ENCODE measurements at regions not wholly inside any gene's neighbourhood (a gene's known extent, or its start where the extent isn't known, plus 50 kb on each side); places are given as distances from the start of the nearest gene placed in this dataset.

GRCh38 chr4:17195461-17196275 is 297.2 kb upstream of the LDB2 start:
- Histone ChIP-seq H3K4me1 (ENCODE audit: control insufficient read depth in 3 of 3, insufficient read depth in 3 of 3, low read length in 3 of 3) (no peaks in the 10 kb centered on the region), H3K36me3 (ENCODE audit: control insufficient read depth in 3 of 3, insufficient read depth in 3 of 3, low read length in 3 of 3) (no peaks in the 10 kb centered on the region), H3K27ac (ENCODE audit: low read depth, low read length) (no peak overlapping the region), H3K4me3 (ENCODE audit: low read length in 3 of 3) (no peak overlapping the region), H3K27me3 (ENCODE audit: control insufficient read depth in 3 of 3, insufficient read depth in 3 of 3, low read length in 3 of 3) (no peaks in the 10 kb centered on the region), H3K9ac (ENCODE audit: low read depth in 1 of 3, low read length in 3 of 3) (no peak overlapping the region), H3K9me3 (ENCODE audit: control insufficient read depth in 3 of 3, low read length in 3 of 3) (peaks cover 0 to 2% (median 0%) of the 10 kb centered on the region in 3 donors)

- Histone ChIP-seq H3K9ac (ENCODE audit: low read depth in 1 of 3, low read length in 3 of 3) (no peak overlapping the region), H3K9me3 (ENCODE audit: control insufficient read depth in 3 of 3, low read length in 3 of 3) (peaks cover 0 to 2% (median 0%) of the 10 kb centered on the region in 3 donors), H3K36me3 (ENCODE audit: control insufficient read depth in 3 of 3, insufficient read depth in 3 of 3, low read length in 3 of 3) (no peaks in the 10 kb centered on the region), H3K4me3 (ENCODE audit: low read length in 3 of 3) (no peak overlapping the region), H3K27me3 (ENCODE audit: control insufficient read depth in 3 of 3, insufficient read depth in 3 of 3, low read length in 3 of 3) (no peaks in the 10 kb centered on the region), H3K4me1 (ENCODE audit: control insufficient read depth in 3 of 3, insufficient read depth in 3 of 3, low read length in 3 of 3) (no peaks in the 10 kb centered on the region), H3K27ac (ENCODE audit: low read depth, low read length) (no peak overlapping the region)
Measured at GRCh38 chr4:17194586-17194985, 296.1 kb upstream of the LDB2 start.

GRCh38 chr4:17189759-17190158 is 291.3 kb upstream of the LDB2 start:
- no peaks in the 10 kb centered on the region for H3K9me3 ChIP-seq (ENCODE audit: control insufficient read depth in 3 of 3, low read length in 3 of 3)
- no peak overlapping the region for H3K9ac ChIP-seq (ENCODE audit: low read depth in 1 of 3, low read length in 3 of 3)
- no peaks in the 10 kb centered on the region for H3K27me3 ChIP-seq (ENCODE audit: control insufficient read depth in 3 of 3, insufficient read depth in 3 of 3, low read length in 3 of 3)
- H3K36me3 ChIP-seq (ENCODE audit: control insufficient read depth in 3 of 3, insufficient read depth in 3 of 3, low read length in 3 of 3) = no peaks in the 10 kb centered on the region
- no peak overlapping the region for H3K27ac ChIP-seq (ENCODE audit: low read depth, low read length)
- peaks cover 0 to 13% (median 0%) of the 10 kb centered on the region in 3 donors for H3K4me1 ChIP-seq (ENCODE audit: control insufficient read depth in 3 of 3, insufficient read depth in 3 of 3, low read length in 3 of 3)
- H3K4me3 ChIP-seq (ENCODE audit: low read length in 3 of 3) = no peak overlapping the region

- Histone ChIP-seq H3K36me3 (ENCODE audit: control insufficient read depth in 3 of 3, insufficient read depth in 3 of 3, low read length in 3 of 3) (no peaks in the 10 kb centered on the region), H3K4me1 (ENCODE audit: control insufficient read depth in 3 of 3, insufficient read depth in 3 of 3, low read length in 3 of 3) (peaks cover 0 to 13% (median 0%) of the 10 kb centered on the region in 3 donors), H3K27me3 (ENCODE audit: control insufficient read depth in 3 of 3, insufficient read depth in 3 of 3, low read length in 3 of 3) (no peaks in the 10 kb centered on the region), H3K27ac (ENCODE audit: low read depth, low read length) (no peak overlapping the region), H3K9ac (ENCODE audit: low read depth in 1 of 3, low read length in 3 of 3) (no peak overlapping the region), H3K9me3 (ENCODE audit: control insufficient read depth in 3 of 3, low read length in 3 of 3) (no peaks in the 10 kb centered on the region), H3K4me3 (ENCODE audit: low read length in 3 of 3) (no peak overlapping the region)
Measured at GRCh38 chr4:17189401-17189720, 290.9 kb upstream of the LDB2 start.

- Histone ChIP-seq H3K27me3 (ENCODE audit: control insufficient read depth in 3 of 3, insufficient read depth in 3 of 3, low read length in 3 of 3) (no peaks in the 10 kb centered on the region), H3K4me1 (ENCODE audit: control insufficient read depth in 3 of 3, insufficient read depth in 3 of 3, low read length in 3 of 3) (peaks cover 0 to 13% (median 0%) of the 10 kb centered on the region in 3 donors), H3K9ac (ENCODE audit: low read depth in 1 of 3, low read length in 3 of 3) (no peak overlapping the region), H3K27ac (ENCODE audit: low read depth, low read length) (no peak overlapping the region), H3K4me3 (ENCODE audit: low read length in 3 of 3) (no peak overlapping the region), H3K36me3 (ENCODE audit: control insufficient read depth in 3 of 3, insufficient read depth in 3 of 3, low read length in 3 of 3) (no peaks in the 10 kb centered on the region), H3K9me3 (ENCODE audit: control insufficient read depth in 3 of 3, low read length in 3 of 3) (no peaks in the 10 kb centered on the region)
Measured at GRCh38 chr4:17188547-17189400, 290.3 kb upstream of the LDB2 start.

GRCh38 chr4:17188125-17188524 is 289.7 kb upstream of the LDB2 start:
- H3K4me1 ChIP-seq (ENCODE audit: control insufficient read depth in 3 of 3, insufficient read depth in 3 of 3, low read length in 3 of 3) = peaks cover 0 to 13% (median 0%) of the 10 kb centered on the region in 3 donors
- H3K27me3 ChIP-seq (ENCODE audit: control insufficient read depth in 3 of 3, insufficient read depth in 3 of 3, low read length in 3 of 3) = no peaks in the 10 kb centered on the region
- no peak overlapping the region for H3K4me3 ChIP-seq (ENCODE audit: low read length in 3 of 3)
- no peak overlapping the region for H3K9ac ChIP-seq (ENCODE audit: low read depth in 1 of 3, low read length in 3 of 3)
- no peaks in the 10 kb centered on the region for H3K9me3 ChIP-seq (ENCODE audit: control insufficient read depth in 3 of 3, low read length in 3 of 3)
- H3K36me3 ChIP-seq (ENCODE audit: control insufficient read depth in 3 of 3, insufficient read depth in 3 of 3, low read length in 3 of 3) = no peaks in the 10 kb centered on the region
- H3K27ac ChIP-seq (ENCODE audit: low read depth, low read length) = no peak overlapping the region

- H3K36me3 ChIP-seq (ENCODE audit: control insufficient read depth in 3 of 3, insufficient read depth in 3 of 3, low read length in 3 of 3) = no peaks in the 10 kb centered on the region
- no peaks in the 10 kb centered on the region for H3K27me3 ChIP-seq (ENCODE audit: control insufficient read depth in 3 of 3, insufficient read depth in 3 of 3, low read length in 3 of 3)
- no peak overlapping the region for H3K9ac ChIP-seq (ENCODE audit: low read depth in 1 of 3, low read length in 3 of 3)
- no peaks in the 10 kb centered on the region for H3K9me3 ChIP-seq (ENCODE audit: control insufficient read depth in 3 of 3, low read length in 3 of 3)
- H3K4me1 ChIP-seq (ENCODE audit: control insufficient read depth in 3 of 3, insufficient read depth in 3 of 3, low read length in 3 of 3) = peaks cover 0 to 13% (median 0%) of the 10 kb centered on the region in 3 donors
- no peak overlapping the region for H3K4me3 ChIP-seq (ENCODE audit: low read length in 3 of 3)
- H3K27ac ChIP-seq (ENCODE audit: low read depth, low read length) = no peak overlapping the region
Measured at GRCh38 chr4:17187003-17187402, 288.6 kb upstream of the LDB2 start.

GRCh38 chr4:17182888-17183287 is 284.4 kb upstream of the LDB2 start:
- no peaks in the 10 kb centered on the region for H3K36me3 ChIP-seq (ENCODE audit: control insufficient read depth in 3 of 3, insufficient read depth in 3 of 3, low read length in 3 of 3)
- no peak overlapping the region for H3K4me3 ChIP-seq (ENCODE audit: low read length in 3 of 3)
- no peak overlapping the region for H3K27ac ChIP-seq (ENCODE audit: low read depth, low read length)
- peaks cover 0 to 8% (median 0%) of the 10 kb centered on the region in 3 donors for H3K4me1 ChIP-seq (ENCODE audit: control insufficient read depth in 3 of 3, insufficient read depth in 3 of 3, low read length in 3 of 3)
- no peak overlapping the region for H3K9ac ChIP-seq (ENCODE audit: low read depth in 1 of 3, low read length in 3 of 3)
- H3K9me3 ChIP-seq (ENCODE audit: control insufficient read depth in 3 of 3, low read length in 3 of 3) = no peaks in the 10 kb centered on the region
- no peaks in the 10 kb centered on the region for H3K27me3 ChIP-seq (ENCODE audit: control insufficient read depth in 3 of 3, insufficient read depth in 3 of 3, low read length in 3 of 3)

- no peak overlapping the region for H3K9ac ChIP-seq (ENCODE audit: low read depth in 1 of 3, low read length in 3 of 3)
- no peaks in the 10 kb centered on the region for H3K9me3 ChIP-seq (ENCODE audit: control insufficient read depth in 3 of 3, low read length in 3 of 3)
- no peak overlapping the region for H3K4me3 ChIP-seq (ENCODE audit: low read length in 3 of 3)
- H3K4me1 ChIP-seq (ENCODE audit: control insufficient read depth in 3 of 3, insufficient read depth in 3 of 3, low read length in 3 of 3) = no peaks in the 10 kb centered on the region
- no peaks in the 10 kb centered on the region for H3K27me3 ChIP-seq (ENCODE audit: control insufficient read depth in 3 of 3, insufficient read depth in 3 of 3, low read length in 3 of 3)
- no peaks in the 10 kb centered on the region for H3K36me3 ChIP-seq (ENCODE audit: control insufficient read depth in 3 of 3, insufficient read depth in 3 of 3, low read length in 3 of 3)
- no peak overlapping the region for H3K27ac ChIP-seq (ENCODE audit: low read depth, low read length)
Measured at GRCh38 chr4:17174751-17175150, 276.3 kb upstream of the LDB2 start.

GRCh38 chr4:17173300-17173699 is 274.9 kb upstream of the LDB2 start:
- no peaks in the 10 kb centered on the region for H3K9me3 ChIP-seq (ENCODE audit: control insufficient read depth in 3 of 3, low read length in 3 of 3)
- H3K4me1 ChIP-seq (ENCODE audit: control insufficient read depth in 3 of 3, insufficient read depth in 3 of 3, low read length in 3 of 3) = no peaks in the 10 kb centered on the region
- no peaks in the 10 kb centered on the region for H3K36me3 ChIP-seq (ENCODE audit: control insufficient read depth in 3 of 3, insufficient read depth in 3 of 3, low read length in 3 of 3)
- H3K4me3 ChIP-seq (ENCODE audit: low read length in 3 of 3) = no peak overlapping the region
- no peak overlapping the region for H3K27ac ChIP-seq (ENCODE audit: low read depth, low read length)
- no peaks in the 10 kb centered on the region for H3K27me3 ChIP-seq (ENCODE audit: control insufficient read depth in 3 of 3, insufficient read depth in 3 of 3, low read length in 3 of 3)
- H3K9ac ChIP-seq (ENCODE audit: low read depth in 1 of 3, low read length in 3 of 3) = no peak overlapping the region
